HepG2 (cell line): ENCODE measurements at regions not wholly inside any gene's neighbourhood (a gene's known extent, or its start where the extent isn't known, plus 50 kb on each side); places are given as distances from the start of the nearest gene placed in this dataset.

Experiments
- CHD4 ChIP-seq: fragments of 200-600 bp; sonication (generic); IDR thresholded peaks from 2 replicates; pipeline ENCODE4 v1.7.0; 2017; ENCODE audit warnings: mild to moderate bottlenecking, low read length, borderline replicate concordance
- CTCF ChIP-seq: sonication (generic); formaldehyde crosslinking; IDR thresholded peaks from 2 replicates; pipeline ENCODE4 v1.5.0; 2020; ENCODE audit warnings: mild to moderate bottlenecking, missing genetic modification reagents, moderate library complexity
- SRSF1 ChIP-seq: fragments of 200-400 bp; formaldehyde crosslinking; optimal IDR thresholded peaks from 2 replicates; pipeline ENCODE3; 2017; ENCODE audit warnings: mild to moderate bottlenecking, low read depth, low read length, moderate library complexity
- USF2 ChIP-seq, 2 experiments: sonication (generic) in 1 of 2; formaldehyde crosslinking in 1 of 2; IDR thresholded peaks; 2 replicates each; pipeline versions ENCODE4 v1.5.1 to v1.6.1; 2011 to 2020; ENCODE audit warnings: borderline replicate concordance in 1 of 2, low read depth in 1 of 2, low read length in 1 of 2, mild to moderate bottlenecking in 1 of 2, missing genetic modification reagents in 1 of 2, moderate library complexity in 1 of 2
- ZNF12 ChIP-seq: sonication (generic); formaldehyde crosslinking; IDR thresholded peaks from 2 replicates; pipeline ENCODE4 v1.5.0; 2020; ENCODE audit warnings: missing genetic modification reagents

- no peak for TF ChIP-seq CHD4
- TF ChIP-seq CTCF (CRISPR knock-in tag) = no peak
- no peak for TF ChIP-seq SRSF1
- no peak for TF ChIP-seq USF2 (IDR thresholded peaks at IDR 0.05; ENCODE audit: low read depth, low read length)
- no peak for TF ChIP-seq USF2 (CRISPR knock-in tag; IDR thresholded peaks at IDR 0.05; ENCODE audit: borderline replicate concordance)
- no peak for TF ChIP-seq ZNF12 (CRISPR knock-in tag)
These were observed 59.4 kb upstream of the SYNE2 start for GRCh38 chr14:63793376-63793775.
